Adrenal gland (tissue), 9 donors: ENCODE measurements at regions not wholly inside any gene's neighbourhood (a gene's known extent, or its start where the extent isn't known, plus 50 kb on each side); places are given as distances from the start of the nearest gene placed in this dataset.
"Not testable (repeated sequence)": the region's sequence is repeated elsewhere in the genome, so short reads cannot be mapped to it uniquely, and the experiment has no call there.

Experiments used
- DNase-seq, 7 donors: peaks; one replicate each; pipeline ENCODE4 v3.0.0-alpha.2; 2019 to 2020
- H3K27ac ChIP-seq, 5 donors: fragments of 200-600 bp; sonication (generic) in 4 of 5; 1 replicate in 3 of 5; 2 replicates in 2 of 5; pipeline versions ENCODE4 v1.5.1 to v1.8.0; 2016 to 2020; ENCODE audit warnings: mild to moderate bottlenecking in 1 of 5
- H3K27me3 ChIP-seq: fragments of 200-600 bp; 2 replicates; pipeline ENCODE4 v1.8.0; 2021
- H3K36me3 ChIP-seq, 2 donors: fragments of 200-600 bp; replicated peaks in 1 of 2; 1 replicate in 1 of 2; 2 replicates in 1 of 2; pipeline versions ENCODE4 v1.5.1 to v1.8.0; 2018 to 2022
- H3K4me1 ChIP-seq, 2 donors: fragments of 200-600 bp; replicated peaks in 1 of 2; 1 replicate in 1 of 2; 2 replicates in 1 of 2; pipeline versions ENCODE4 v1.5.1 to v1.8.0; 2018 to 2021
- H3K4me3 ChIP-seq, 4 donors: fragments of 200-600 bp; sonication (generic) in 3 of 4; one replicate each; pipeline ENCODE4 v1.5.1; 2016 to 2018
- H3K9me3 ChIP-seq, 3 donors: fragments of 200-600 bp; sonication (generic) in 1 of 3; replicated peaks in 1 of 3; 1 replicate in 2 of 3; 2 replicates in 1 of 3; pipeline versions ENCODE4 v1.5.1 to v1.8.0; 2016 to 2021
- CTCF ChIP-seq, 6 experiments: fragments of 450-650 bp in 4 of 6; fragments of 200-600 bp in 2 of 6; sonication (generic) in 1 of 6; IDR thresholded peaks; 1 replicate in 5 of 6; 2 replicates in 1 of 6; pipeline versions ENCODE4 v1.5.1 to v1.8.0; 2016 to 2021; ENCODE audit warnings: antibody characterized with exemption in 6 of 6, mild to moderate bottlenecking in 2 of 6, moderate library complexity in 1 of 6
- POLR2A ChIP-seq, 2 donors: fragments of 450-650 bp; IDR thresholded peaks; one replicate each; pipeline ENCODE4 v1.6.1; 2017; ENCODE audit warnings: antibody characterized with exemption in 2 of 2, mild to moderate bottlenecking in 2 of 2, moderate library complexity in 1 of 2
- WGBS, 4 donors: extraction: QIAGEN DNeasy Blood & Tissue Kit in 2 of 4; methylation state at CpG; one replicate each; pipeline versions ENCODE4 v1.1.5 to v1.1.7; 2013 to 2017; 5-methylcytosine and 5-hydroxymethylcytosine counted together
- intact Hi-C, 2 donors: fragments of 100-400 bp; cut with DNase I; formaldehyde crosslinking; loops; one replicate each; pipeline versions ENCODE4 v1.14.1 to v1.15.0; 2022 to 2023
- donor health status: healthy with polysubstance abuse.
- donor health status: Bipolar disorder and iron deficiency.
- donor health status: DM: yes; HTN: yes; CAD: no.
- donor health status: DM: no; HTN: no; CAD: no.
- donor health status: DM: no; HTN: no; CAD: no.

- intact Hi-C loops, result no loop called here
- WGBS, 4 donors, result 72 to 79% (median 76%) methylated on average over 9 of the region's 9 CpGs
Observed at GRCh38 chr18:44579028-44579702, 101.5 kb upstream of the SETBP1 start.

GRCh38 chr18:44579745-44580144, 100.9 kb upstream of the SETBP1 start:
- no peak for DNase-seq
- intact Hi-C loops, result no loop called here
- Histone ChIP-seq H3K27ac (no peak overlapping the region), H3K36me3 (no peaks in the 10 kb centered on the region), H3K4me3 (no peak overlapping the region), H3K9me3 (no peaks in the 10 kb centered on the region), H3K4me1 (no peaks in the 10 kb centered on the region), H3K27me3 (no peaks in the 10 kb centered on the region)
- 70 to 80% (median 76%) methylated on average over 7 of the region's 7 CpGs for WGBS, 4 donors
- no peak for TF ChIP-seq CTCF (IDR thresholded peaks at IDR 0.05)
- TF ChIP-seq POLR2A (IDR thresholded peaks at IDR 0.05), result no peak

More at GRCh38 chr18:44579028-44579702, 101.5 kb upstream of the SETBP1 start:
- H3K4me3 ChIP-seq, result no peak overlapping the region
- no peaks in the 10 kb centered on the region for H3K9me3 ChIP-seq
- TF ChIP-seq POLR2A (IDR thresholded peaks at IDR 0.05) (no peak), CTCF (IDR thresholded peaks at IDR 0.05) (peak; percentile 20 to 51 (median 35))
- no peak for DNase-seq
- H3K27me3 ChIP-seq, result no peaks in the 10 kb centered on the region
- H3K27ac ChIP-seq, result no peak overlapping the region
- H3K4me1 ChIP-seq, result no peaks in the 10 kb centered on the region
- H3K36me3 ChIP-seq, result no peaks in the 10 kb centered on the region

- no peak overlapping the region for H3K4me3 ChIP-seq
Observed at GRCh38 chr18:44580159-44580558, 100.5 kb upstream of the SETBP1 start.

GRCh38 chr18:44580782-44581181, 99.9 kb upstream of the SETBP1 start:
- H3K4me3 ChIP-seq, intact Hi-C loops, H3K27me3 ChIP-seq, H3K36me3 ChIP-seq, H3K9me3 ChIP-seq, DNase-seq, H3K27ac ChIP-seq, H3K4me1 ChIP-seq: not testable (repeated sequence)
- WGBS, 4 donors, result 83 to 100% (median 95%) methylated on average over 7 to 28 of the region's 28 CpGs

More at GRCh38 chr18:44580159-44580558, 100.5 kb upstream of the SETBP1 start:
- no peaks in the 10 kb centered on the region for H3K36me3 ChIP-seq
- intact Hi-C loops, result no loop called here
- no peak for DNase-seq
- H3K27me3 ChIP-seq, result no peaks in the 10 kb centered on the region
- no peak overlapping the region for H3K27ac ChIP-seq
- 56 to 65% (median 61%) methylated on average over 2 of the region's 2 CpGs for WGBS, 4 donors
- H3K4me1 ChIP-seq, result no peaks in the 10 kb centered on the region
- H3K9me3 ChIP-seq, result no peaks in the 10 kb centered on the region
- TF ChIP-seq POLR2A (IDR thresholded peaks at IDR 0.05), result no peak
- TF ChIP-seq CTCF (IDR thresholded peaks at IDR 0.05), result no peak

GRCh38 chr18:44582456-44582855, 98.2 kb upstream of the SETBP1 start:
- Histone ChIP-seq H3K27ac (no peak overlapping the region), H3K27me3 (no peaks in the 10 kb centered on the region), H3K4me1 (no peaks in the 10 kb centered on the region), H3K36me3 (no peaks in the 10 kb centered on the region), H3K9me3 (no peaks in the 10 kb centered on the region), H3K4me3 (no peak overlapping the region)
- DNase-seq, result no peak
- TF ChIP-seq POLR2A (IDR thresholded peaks at IDR 0.05) (no peak), CTCF (IDR thresholded peaks at IDR 0.05) (no peak)
- intact Hi-C loops, result no loop called here
